ENCODE measurements at regions not wholly inside any gene's neighbourhood (a gene's known extent, or its start where the extent isn't known, plus 50 kb on each side); places are given as distances from the start of the nearest gene placed in this dataset.

GRCh38 chr21:34219334-34220060 lies 144.3 kb upstream of the KCNE2 start:
- TF ChIP-seq CTCF (IDR thresholded peaks at IDR 0.05; ENCODE audit: insufficient read depth, missing control alignments): no peak
- FAIRE-seq (no peak), DNase-seq (ENCODE audit: insufficient read length, low spot score) (no peak)

GRCh38 chr21:34220556-34221195 lies 143.1 kb upstream of the KCNE2 start:
- FAIRE-seq: no peak
- no peak for DNase-seq (ENCODE audit: insufficient read length, low spot score)
- no peak for TF ChIP-seq CTCF (IDR thresholded peaks at IDR 0.05; ENCODE audit: insufficient read depth, missing control alignments)

GRCh38 chr21:34221331-34222030 lies 142.3 kb upstream of the KCNE2 start:
- no peak for FAIRE-seq
- no peak for TF ChIP-seq CTCF (IDR thresholded peaks at IDR 0.05; ENCODE audit: insufficient read depth, missing control alignments)
- DNase-seq (ENCODE audit: insufficient read length, low spot score): no peak

GRCh38 chr21:34222031-34222335 lies 141.8 kb upstream of the KCNE2 start:
- DNase-seq (ENCODE audit: insufficient read length, low spot score): no peak
- TF ChIP-seq CTCF (IDR thresholded peaks at IDR 0.05; ENCODE audit: insufficient read depth, missing control alignments): no peak
- no peak for FAIRE-seq

- FAIRE-seq (no peak), DNase-seq (ENCODE audit: insufficient read length, low spot score) (no peak)
Observed at GRCh38 chr21:34223376-34223775, 140.4 kb upstream of the KCNE2 start.

GRCh38 chr21:34227386-34227852 lies 136.4 kb upstream of the KCNE2 start:
- no peak for TF ChIP-seq CTCF (IDR thresholded peaks at IDR 0.05; ENCODE audit: insufficient read depth, missing control alignments)
- no peak for DNase-seq (ENCODE audit: insufficient read length, low spot score)
- no peak for FAIRE-seq

More at GRCh38 chr21:34223376-34223775, 140.4 kb upstream of the KCNE2 start:
- no peak for TF ChIP-seq CTCF (IDR thresholded peaks at IDR 0.05; ENCODE audit: insufficient read depth, missing control alignments)

All from D721Med (cell line).